ENCODE measurements at regions not wholly inside any gene's neighbourhood (a gene's known extent, or its start where the extent isn't known, plus 50 kb on each side); places are given as distances from the start of the nearest gene placed in this dataset.

DNA sequence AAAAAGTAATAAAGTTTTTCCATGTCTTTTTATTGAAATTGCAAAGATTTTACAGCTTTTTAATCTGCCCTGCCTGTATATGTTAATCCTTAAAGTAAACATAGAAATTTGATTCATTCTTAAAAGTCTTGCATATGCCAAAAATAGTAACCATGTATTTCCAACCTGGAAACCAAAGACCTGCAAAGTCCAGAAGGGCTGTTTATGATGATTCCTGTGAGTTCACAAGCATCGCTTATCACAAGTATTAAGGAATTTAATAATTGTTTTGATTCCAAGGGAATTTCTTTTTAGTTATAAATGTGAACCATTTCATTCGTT, 199.1 kb downstream of the PTPRC start:
- TF ChIP-seq POLR2A (IDR thresholded peaks at IDR 0.05; ENCODE audit: low read depth, low read length): no peak
- TF ChIP-seq TAF1 (IDR thresholded peaks at IDR 0.05; ENCODE audit: low read depth, low read length): no peak
- no peak for TF ChIP-seq POLR2AphosphoS5 (IDR thresholded peaks at IDR 0.05; ENCODE audit: low read depth, low read length)
- no peak for TF ChIP-seq POU2F2 (IDR thresholded peaks at IDR 0.05; ENCODE audit: low read depth, low read length)
